Gastrocnemius medialis (tissue), 4 donors: ENCODE measurements at regions not wholly inside any gene's neighbourhood (a gene's known extent, or its start where the extent isn't known, plus 50 kb on each side); places are given as distances from the start of the nearest gene placed in this dataset.

ENCODE experiments used
- CTCF ChIP-seq, 5 experiments: fragments of 450-650 bp in 3 of 5; fragments of 200-600 bp in 2 of 5; sonication (generic) in 2 of 5; IDR thresholded peaks in 4 of 5; conservative IDR thresholded peaks in 1 of 5; 1 replicate in 4 of 5; 2 replicates in 1 of 5; pipeline ENCODE4 v1.5.1; 2016 to 2019; ENCODE audit warnings: antibody characterized with exemption in 5 of 5, mild to moderate bottlenecking in 3 of 5, moderate library complexity in 3 of 5
- POLR2A ChIP-seq, 2 donors: fragments of 450-650 bp; IDR thresholded peaks; one replicate each; pipeline ENCODE4 v1.6.1; 2017; ENCODE audit warnings: antibody characterized with exemption in 2 of 2, mild to moderate bottlenecking in 2 of 2, moderate library complexity in 2 of 2

GRCh38 chr6:16048221-16048620 lies 80.7 kb upstream of the MYLIP start:
- TF ChIP-seq CTCF (IDR thresholded peaks at IDR 0.05 in 4 of 5, conservative IDR thresholded peaks at IDR 0.05 in 1 of 5) (no peak), POLR2A (IDR thresholded peaks at IDR 0.05) (no peak)
